GM12878 (cell line): ENCODE measurements at regions not wholly inside any gene's neighbourhood (a gene's known extent, or its start where the extent isn't known, plus 50 kb on each side); places are given as distances from the start of the nearest gene placed in this dataset.

ENCODE experiments used
- CTCF ChIP-seq, 3 experiments: IDR thresholded peaks in 2 of 3; conservative IDR thresholded peaks in 1 of 3; 2 replicates each; pipeline ENCODE4 v1.5.1; 2011; ENCODE audit warnings: low read depth in 3 of 3, low read length in 3 of 3, mild to moderate bottlenecking in 3 of 3, control low read depth in 2 of 3, moderate library complexity in 2 of 3, inconsistent platforms in 1 of 3, mixed read lengths in 1 of 3; ENCODE audit not compliant: control insufficient read depth in 2 of 3, insufficient read depth in 1 of 3; ENCODE audit errors: extremely low read depth in 1 of 3
- DPF2 ChIP-seq: fragments of 450-650 bp; IDR thresholded peaks from 2 replicates; pipeline ENCODE4 v1.6.1; 2017; ENCODE audit warnings: mild to moderate bottlenecking
- E4F1 ChIP-seq: fragments of 450-650 bp; IDR thresholded peaks from 2 replicates; pipeline ENCODE4 v1.6.1; 2018; ENCODE audit warnings: borderline replicate concordance, mild to moderate bottlenecking; ENCODE audit not compliant: partially characterized antibody
- KLF5 ChIP-seq: fragments of 450-650 bp; IDR thresholded peaks from 2 replicates; pipeline ENCODE4 v1.6.1; 2014; ENCODE audit warnings: mild to moderate bottlenecking; ENCODE audit not compliant: partially characterized antibody
- NFYB ChIP-seq: IDR thresholded peaks from 2 replicates; pipeline ENCODE4 v1.6.1; 2011; ENCODE audit warnings: low read depth, mild to moderate bottlenecking, low read length, improper control_type of control experiment, moderate library complexity; ENCODE audit not compliant: insufficient read depth
- POLR2A ChIP-seq: IDR thresholded peaks from 2 replicates; pipeline ENCODE4 v1.6.1; 2011; ENCODE audit warnings: low read depth, mild to moderate bottlenecking, low read length
- POLR2AphosphoS5 ChIP-seq: IDR thresholded peaks from 2 replicates; pipeline ENCODE4 v1.6.1; 2011; ENCODE audit warnings: mild to moderate bottlenecking, low read length, inconsistent platforms
- RCOR1 ChIP-seq: conservative IDR thresholded peaks from 2 replicates; pipeline ENCODE4 v1.6.1; 2012; ENCODE audit warnings: low read depth, low read length, improper control_type of control experiment
- ZSCAN29 ChIP-seq: fragments of 450-650 bp; IDR thresholded peaks from 2 replicates; pipeline ENCODE4 v1.6.1; 2017; ENCODE audit warnings: mild to moderate bottlenecking, moderate library complexity

- TF ChIP-seq CTCF (IDR thresholded peaks at IDR 0.05 in 2 of 3, conservative IDR thresholded peaks at IDR 0.05 in 1 of 3; ENCODE audit: control insufficient read depth in 2 of 3, extremely low read depth in 1 of 3, insufficient read depth in 1 of 3, low read depth in 3 of 3, low read length in 3 of 3) (no peak), ZSCAN29 (no peak), NFYB (no peak), POLR2A (no peak), KLF5 (no peak), DPF2 (no peak), POLR2AphosphoS5 (no peak), RCOR1 (no peak), E4F1 (no peak)
These were observed 57.3 kb upstream of the CSF3R start for GRCh38 chr1:36540056-36540455.
